ENCODE measurements at regions not wholly inside any gene's neighbourhood (a gene's known extent, or its start where the extent isn't known, plus 50 kb on each side); places are given as distances from the start of the nearest gene placed in this dataset.

- CTCF ChIA-PET (ENCODE audit: partially characterized antibody) = no interaction called here
- H4K8ac ChIP-seq (ENCODE audit: extremely low read depth, insufficient read depth, low read length) = no peak overlapping the region
- H2BK120ac ChIP-seq (replicated peaks; ENCODE audit: low read depth, low read length) = no peak overlapping the region
- no peak overlapping the region for H3K4me3 ChIP-seq (ENCODE audit: extremely low read depth in 1 of 4, insufficient read depth in 2 of 4, low read depth in 3 of 4, low read length in 4 of 4)
- POLR2A ChIA-PET (ENCODE audit: partially characterized antibody) = interaction anchor here (0.5 to 0.9 kb wide), 2 partner anchors 23 to 89 kb away, joined by 3 read pairs; no protein-coding TSS in a partner anchor
- DNase-seq (ENCODE audit: low read depth in 1 of 2, low spot score in 2 of 2) (no peak), FAIRE-seq (peak; percentile 50)
- H3K9me3 ChIP-seq (ENCODE audit: insufficient read depth in 2 of 2, low read depth in 1 of 2, low read length in 1 of 2) = no peaks in the 10 kb centered on the region
- 73% methylated on average over 4 of the region's 4 CpGs; no CpG with 5 or more reads in 1 of the 2 experiments for WGBS, 2 experiments (ENCODE audit: extremely low coverage in 1 of 2, insufficient coverage in 1 of 2, insufficient read length in 1 of 2, insufficient replicate concordance in 2 of 2, low coverage in 1 of 2, low lambda C conversion rate in 2 of 2, missing lambda C conversion rate in 1 of 2)
- no peak overlapping the region for H2BK20ac ChIP-seq (ENCODE audit: low read length)
- no peak overlapping the region for H3K18ac ChIP-seq (ENCODE audit: extremely low read depth, low read length)
- H4K91ac ChIP-seq (replicated peaks; ENCODE audit: insufficient read length, low read length) = no peak overlapping the region
- no peak overlapping the region for H3K23ac ChIP-seq (ENCODE audit: insufficient read length)
- no peak for TF ChIP-seq CTCF (IDR thresholded peaks at IDR 0.05; ENCODE audit: control extremely low read depth in 1 of 3, insufficient read depth in 1 of 3, low read depth in 1 of 3, low read length in 3 of 3)
- no peak for TF ChIP-seq SP4 (IDR thresholded peaks at IDR 0.05; ENCODE audit: low read length)
- peak; percentile 52; the same call in 1 of the 2 replicates for TF ChIP-seq E2F6 (IDR thresholded peaks at IDR 0.05)
- no peak for TF ChIP-seq CBX8 (IDR thresholded peaks at IDR 0.05; ENCODE audit: borderline replicate concordance, low read depth, low read length)
- H3K9ac ChIP-seq (replicated peaks in 1 of 4; ENCODE audit: extremely low read depth in 1 of 4, low read depth in 3 of 4, low read length in 3 of 4) = no peak overlapping the region
- no peaks in the 10 kb centered on the region for H4K20me1 ChIP-seq (replicated peaks in 1 of 2; ENCODE audit: control insufficient read depth in 1 of 2, insufficient read depth in 2 of 2, low read length in 2 of 2)
- no peaks in the 10 kb centered on the region for H3K79me1 ChIP-seq (ENCODE audit: low read depth, low read length)
- no peak overlapping the region for H2BK5ac ChIP-seq (ENCODE audit: low read depth, low read length)
- no peak overlapping the region for H2AK5ac ChIP-seq (ENCODE audit: low read depth, low read length)
- no peak overlapping the region for H3K4me2 ChIP-seq (ENCODE audit: insufficient read depth in 1 of 2, low read depth in 2 of 2, low read length in 2 of 2)
- H2BK15ac ChIP-seq (ENCODE audit: low read length) = no peak overlapping the region
- H3K27me3 ChIP-seq (replicated peaks in 1 of 4; ENCODE audit: control insufficient read depth in 3 of 4, extremely low read depth in 1 of 4, insufficient read depth in 3 of 4, low read length in 3 of 4) = no peaks in the 10 kb centered on the region
- H3K4ac ChIP-seq (replicated peaks; ENCODE audit: insufficient read length, low read depth, low read length) = no peak overlapping the region
- peaks cover 0 to 6% (median 0%) of the 10 kb centered on the region in 4 experiments; a peak in 1 of 7 replicates for H3K4me1 ChIP-seq (replicated peaks in 1 of 4; ENCODE audit: control insufficient read depth in 3 of 4, insufficient read depth in 4 of 4, low read length in 3 of 4)
- H2BK12ac ChIP-seq (ENCODE audit: low read depth, low read length) = no peak overlapping the region
- H3K27ac ChIP-seq (ENCODE audit: low read depth, low read length) = no peak overlapping the region
- no peak overlapping the region for H3K14ac ChIP-seq (ENCODE audit: insufficient read length)
- H3K23me2 ChIP-seq (ENCODE audit: low read depth, low read length) = no peaks in the 10 kb centered on the region
- no peaks in the 10 kb centered on the region for H3K79me2 ChIP-seq (ENCODE audit: control insufficient read depth in 1 of 2, insufficient read depth in 2 of 2, low read length in 2 of 2)
- H2AFZ ChIP-seq (ENCODE audit: low read length) = no peak overlapping the region
- H3K36me3 ChIP-seq (ENCODE audit: control insufficient read depth in 2 of 4, insufficient read depth in 4 of 4, low read length in 3 of 4) = no peaks in the 10 kb centered on the region
- H3K56ac ChIP-seq (replicated peaks; ENCODE audit: insufficient read length, low read depth, low read length) = no peak overlapping the region
- H4K5ac ChIP-seq (ENCODE audit: insufficient read length, low read depth, low read length) = no peak overlapping the region
Observed at GRCh38 chr12:84712747-84713146, 199.9 kb downstream of the SLC6A15 start.

Data from H1 (cell line).